HG03175 (cell line): ENCODE measurements at regions not wholly inside any gene's neighbourhood (a gene's known extent, or its start where the extent isn't known, plus 50 kb on each side); places are given as distances from the start of the nearest gene placed in this dataset.

Source experiments
- ATAC-seq: cut with Tn5 transposase; IDR thresholded peaks from one replicate; pipeline ENCODE4 v1.9.1; 2021; ENCODE audit warnings: mild to moderate bottlenecking, moderate library complexity; ENCODE audit not compliant: unreplicated experiment

GRCh38 chr6:120141601-120142000, 792.0 kb upstream of the MAN1A1 start:
- ATAC-seq = no peak

GRCh38 chr6:120137492-120137891, 787.9 kb upstream of the MAN1A1 start:
- ATAC-seq = no peak

DNA sequence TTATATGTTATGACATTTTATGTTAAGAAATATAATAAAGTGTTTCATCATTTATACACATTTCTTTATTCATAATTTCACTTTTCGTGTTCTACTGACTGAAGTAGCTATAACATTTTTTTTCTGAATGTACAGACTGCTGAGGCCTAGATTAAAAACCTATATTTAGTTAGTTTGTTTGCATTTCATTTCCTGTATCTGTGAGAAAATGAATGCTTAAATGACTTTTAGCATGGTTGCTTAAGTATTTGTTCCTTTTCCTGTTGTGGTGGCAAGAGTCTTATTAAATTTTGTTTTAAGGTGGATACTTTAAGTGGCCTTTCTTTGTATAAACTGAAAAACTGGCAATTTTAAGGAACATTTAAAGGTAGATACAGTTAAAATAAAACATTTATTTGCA, 779.7 kb upstream of the MAN1A1 start:
- ATAC-seq = no peak

DNA sequence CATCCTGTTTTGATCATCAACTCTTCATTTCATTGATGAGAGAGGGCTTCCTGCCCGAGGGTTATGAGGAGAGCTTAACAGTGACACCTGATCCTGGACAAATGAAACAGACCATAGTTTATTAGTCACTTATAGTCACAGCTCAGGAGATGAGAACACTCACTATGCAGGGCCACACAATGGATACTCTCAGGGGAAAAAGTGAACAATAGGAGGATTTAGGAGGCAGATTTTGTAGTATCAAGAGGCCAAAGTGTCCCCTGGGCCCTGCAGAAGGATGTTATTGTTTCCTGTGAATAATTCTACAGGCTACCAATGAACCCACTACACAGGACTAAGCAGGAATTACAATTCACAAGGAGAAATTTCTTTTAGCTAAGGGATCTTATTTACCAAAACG, 772.8 kb upstream of the MAN1A1 start:
- ATAC-seq = no peak

DNA sequence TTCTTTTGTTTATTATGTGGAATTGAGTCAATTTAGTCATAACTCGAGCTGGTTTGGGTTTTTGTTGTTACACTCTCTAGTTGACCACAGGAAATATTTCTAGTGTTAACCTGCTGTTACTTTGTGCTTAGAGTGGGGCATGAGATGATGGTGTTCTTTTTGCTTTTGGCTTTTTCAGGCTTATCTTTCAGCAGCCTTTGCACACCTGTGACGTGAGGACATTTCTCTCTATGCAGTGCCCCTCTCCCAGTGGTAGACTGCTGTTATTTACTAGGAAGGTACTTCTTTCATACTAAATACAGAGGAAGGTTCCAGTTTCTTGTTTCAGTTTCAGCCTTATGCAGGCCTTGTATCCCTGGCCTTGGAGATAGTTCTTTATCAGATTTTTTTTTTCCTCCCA, 766.8 kb upstream of the MAN1A1 start:
- no peak for ATAC-seq

GRCh38 chr6:120112980-120113379, 763.4 kb upstream of the MAN1A1 start:
- no peak for ATAC-seq

DNA sequence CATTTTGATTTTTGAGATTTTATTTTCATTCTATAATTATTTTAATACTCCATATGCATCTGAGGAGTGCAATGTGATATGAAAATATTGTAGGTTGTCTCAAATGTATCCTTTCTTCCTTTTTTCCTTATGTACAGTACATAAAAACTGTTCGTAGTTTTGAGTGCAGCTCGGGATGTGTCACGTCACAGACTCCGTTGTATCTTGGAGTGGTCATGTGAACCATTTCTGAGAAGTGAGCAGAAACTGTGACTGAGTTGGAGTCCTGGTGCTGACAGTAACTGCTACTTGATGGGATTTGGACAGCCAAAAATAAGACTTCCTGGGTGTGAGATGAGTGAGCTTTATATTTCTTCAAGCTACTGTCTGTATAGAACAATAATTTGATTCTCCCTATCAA, 761.4 kb upstream of the MAN1A1 start:
- ATAC-seq = no peak

DNA sequence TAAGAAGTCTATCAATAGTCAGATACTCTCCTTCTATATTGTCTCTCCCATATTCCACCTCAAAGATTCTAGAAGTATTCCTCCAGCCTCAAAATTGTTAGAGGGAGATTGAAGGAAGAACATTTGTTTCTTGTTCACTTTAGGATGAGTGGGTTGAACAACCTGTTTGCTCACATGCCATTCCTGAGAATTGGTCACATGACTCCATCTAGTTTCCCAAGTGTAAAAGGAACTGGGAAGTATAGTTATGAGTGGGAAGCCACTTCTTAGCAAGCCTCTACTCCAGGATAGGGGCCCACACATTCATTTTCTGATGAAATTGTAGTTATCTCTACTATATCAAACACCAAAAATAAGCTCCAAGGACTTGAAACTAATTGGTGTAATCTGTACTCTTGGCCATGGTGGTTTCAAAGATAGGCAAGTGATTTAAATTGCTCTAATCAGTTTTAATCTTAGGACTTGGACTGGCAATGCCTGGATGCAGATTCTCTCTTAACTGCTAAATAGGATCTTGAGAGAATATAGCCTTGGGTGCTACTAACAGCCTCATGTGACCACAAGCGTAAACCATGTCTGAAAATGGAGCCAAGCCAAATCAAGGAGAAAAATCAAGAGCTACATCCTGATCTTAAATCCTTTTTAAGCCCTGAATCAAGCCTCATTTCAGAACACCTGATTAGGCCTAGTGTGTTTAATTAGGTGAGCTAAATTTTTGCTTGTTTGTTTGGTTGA, 758.7 kb upstream of the MAN1A1 start:
- no peak for ATAC-seq

DNA sequence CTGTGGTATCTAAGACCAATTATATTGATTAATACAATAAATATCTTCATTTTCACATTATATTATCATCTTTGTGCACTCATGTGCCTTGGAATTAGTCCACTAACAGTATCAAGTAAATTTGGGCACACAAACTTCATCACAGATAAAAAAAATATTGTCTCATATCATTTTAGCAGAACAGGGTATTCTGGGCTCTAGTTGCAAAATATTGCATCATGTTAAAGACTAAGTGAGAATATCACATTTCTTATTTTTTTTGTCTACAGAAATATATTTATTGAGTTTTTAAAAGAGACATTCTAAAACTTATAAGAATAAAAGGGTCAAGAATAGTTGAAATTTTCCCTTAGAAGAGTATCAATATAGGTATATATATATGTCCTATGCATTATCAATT, 754.1 kb upstream of the MAN1A1 start:
- no peak for ATAC-seq

DNA sequence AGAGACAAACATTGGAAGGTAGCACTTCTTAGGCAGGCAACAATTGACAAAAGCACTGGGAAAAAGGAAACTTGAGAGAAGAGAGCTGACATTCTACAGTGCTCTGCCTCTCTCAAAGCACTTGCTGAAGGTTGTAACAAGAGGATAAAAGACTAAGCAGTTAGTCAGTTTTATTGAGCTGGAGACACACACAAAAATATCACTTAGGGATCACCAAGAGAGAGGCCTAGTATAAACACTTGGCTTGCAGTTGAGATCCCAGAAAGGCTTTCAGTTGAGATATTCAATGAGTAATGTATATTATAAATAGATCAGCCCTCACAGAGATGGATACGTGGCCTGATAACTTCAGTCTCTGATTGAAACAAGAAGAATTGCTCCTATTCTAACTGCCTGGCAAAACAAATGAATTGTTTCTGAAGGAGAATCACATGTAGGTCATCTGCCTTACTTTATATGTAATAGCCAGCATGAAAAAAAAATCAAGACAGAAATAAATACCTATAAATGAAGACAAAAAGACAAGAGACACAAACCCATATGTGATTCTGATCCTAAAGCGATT, 747.2 kb upstream of the MAN1A1 start:
- no peak for ATAC-seq

GRCh38 chr6:120083186-120083585, 733.6 kb upstream of the MAN1A1 start:
- ATAC-seq = no peak

GRCh38 chr6:120077489-120077888, 727.9 kb upstream of the MAN1A1 start:
- ATAC-seq = no peak

DNA sequence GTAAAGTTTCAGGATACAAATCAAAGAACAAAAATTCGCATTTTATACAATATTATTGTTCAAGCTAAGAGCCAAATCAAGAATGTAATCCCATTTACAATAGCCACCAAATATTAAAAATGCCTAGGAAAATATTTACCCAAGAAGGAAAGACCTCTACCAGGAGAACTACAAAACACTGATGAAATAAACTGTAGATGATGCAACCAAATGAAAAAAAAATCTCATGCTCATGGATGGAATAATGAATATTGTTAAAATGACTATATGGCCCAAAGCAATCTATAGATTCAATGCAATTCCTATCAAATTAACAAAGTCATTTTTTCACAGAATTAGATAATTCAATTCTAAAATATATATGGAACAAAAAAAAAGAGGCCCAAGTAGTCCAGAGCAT, 708.8 kb upstream of the MAN1A1 start:
- ATAC-seq = no peak

DNA sequence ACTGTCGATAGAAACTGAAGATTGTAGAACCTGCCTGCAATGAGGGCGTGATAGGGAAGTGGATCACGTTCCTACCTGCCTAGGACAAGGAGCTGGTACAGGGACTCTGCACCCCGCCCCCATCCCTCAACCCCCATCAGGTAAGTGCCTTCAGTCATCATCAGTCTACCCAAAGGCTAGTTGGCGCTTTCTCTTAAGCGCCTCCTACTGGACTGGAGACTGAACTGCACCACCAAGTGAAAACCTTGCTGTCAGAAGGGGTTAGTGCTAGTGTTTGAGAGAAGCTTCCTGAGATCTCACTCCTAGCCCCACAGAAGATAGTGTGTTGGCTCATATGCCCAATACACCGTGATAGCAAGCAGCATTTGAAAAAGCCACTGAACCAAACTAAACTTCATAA, 706.5 kb upstream of the MAN1A1 start:
- peak; percentile 81 for ATAC-seq

- no peak for ATAC-seq
Measured at GRCh38 chr6:120055071-120055470, 705.5 kb upstream of the MAN1A1 start.

DNA sequence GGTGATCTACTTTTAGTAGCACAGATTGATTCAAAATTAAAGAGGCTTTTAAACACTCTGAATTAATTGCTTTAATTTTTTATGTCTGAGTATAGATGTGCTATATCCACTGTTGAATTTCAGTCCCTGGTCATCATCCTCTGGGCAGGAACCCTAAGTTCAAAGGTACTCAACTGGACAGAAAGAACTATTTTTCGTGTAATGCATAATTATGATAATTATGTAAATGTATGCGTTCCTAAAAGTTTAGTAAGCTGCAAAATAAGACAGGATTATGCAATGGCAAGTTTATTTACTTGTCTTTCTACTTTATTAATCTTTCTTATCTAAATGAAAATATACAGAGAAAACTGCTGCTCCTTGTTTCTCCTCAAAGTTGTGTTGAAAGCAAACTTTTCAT, 690.1 kb upstream of the MAN1A1 start:
- ATAC-seq = no peak

- no peak for ATAC-seq
Measured at GRCh38 chr6:120031837-120032236, 682.3 kb upstream of the MAN1A1 start.

- ATAC-seq = no peak
Measured at GRCh38 chr6:120026791-120027190, 677.2 kb upstream of the MAN1A1 start.

GRCh38 chr6:120010075-120010474, 660.5 kb upstream of the MAN1A1 start:
- ATAC-seq = no peak

- no peak for ATAC-seq
Measured at GRCh38 chr6:120005292-120005976, 655.9 kb upstream of the MAN1A1 start.

GRCh38 chr6:119986934-119987549, 637.5 kb upstream of the MAN1A1 start:
- peak; percentile 59 for ATAC-seq
